ENCODE measurements at regions not wholly inside any gene's neighbourhood (a gene's known extent, or its start where the extent isn't known, plus 50 kb on each side); places are given as distances from the start of the nearest gene placed in this dataset.
"Not testable (repeated sequence)": the region's sequence is repeated elsewhere in the genome, so short reads cannot be mapped to it uniquely, and the experiment has no call there.

GRCh38 chr5:75002271-75002670 is 50.1 kb downstream of the GCNT4 start:
- no peak for DNase-seq (ENCODE audit: low read depth)

GRCh38 chr5:74995926-74996325 is 56.4 kb downstream of the GCNT4 start:
- no peak for DNase-seq (ENCODE audit: low read depth)

GRCh38 chr5:74994826-74995225 is 57.5 kb downstream of the GCNT4 start:
- DNase-seq (ENCODE audit: low read depth): no peak

- DNase-seq (ENCODE audit: low read depth): no peak
Observed at GRCh38 chr5:74993743-74994142, 58.6 kb downstream of the GCNT4 start.

- no peak for DNase-seq (ENCODE audit: low read depth)
Observed at GRCh38 chr5:74992791-74993190, 59.6 kb downstream of the GCNT4 start.

- no peak for DNase-seq (ENCODE audit: low read depth)
Observed at GRCh38 chr5:74991522-74991921, 60.8 kb downstream of the GCNT4 start.

GRCh38 chr5:74990194-74990593 is 62.2 kb downstream of the GCNT4 start:
- DNase-seq (ENCODE audit: low read depth): no peak

GRCh38 chr5:74988273-74988983 is 63.9 kb downstream of the GCNT4 start:
- DNase-seq (ENCODE audit: low read depth): no peak

- DNase-seq (ENCODE audit: low read depth): no peak
Observed at GRCh38 chr5:74978345-74978744, 74.0 kb downstream of the GCNT4 start.

- no peak for DNase-seq (ENCODE audit: low read depth)
Observed at GRCh38 chr5:74977471-74977870, 74.9 kb downstream of the GCNT4 start.

- DNase-seq (ENCODE audit: low read depth): no peak
Observed at GRCh38 chr5:74976651-74977050, 75.7 kb downstream of the GCNT4 start.

- DNase-seq (ENCODE audit: low read depth): no peak
Observed at GRCh38 chr5:74975582-74975981, 76.8 kb downstream of the GCNT4 start.

- no peak for DNase-seq (ENCODE audit: low read depth)
Observed at GRCh38 chr5:74974451-74975091, 77.8 kb downstream of the GCNT4 start.

GRCh38 chr5:74973694-74974093 is 78.7 kb downstream of the GCNT4 start:
- no peak for DNase-seq (ENCODE audit: low read depth)

GRCh38 chr5:74971947-74972460 is 80.4 kb downstream of the GCNT4 start:
- DNase-seq (ENCODE audit: low read depth): no peak

- DNase-seq (ENCODE audit: low read depth): not testable (repeated sequence)
Observed at GRCh38 chr5:74970891-74971290, 81.5 kb downstream of the GCNT4 start.

- no peak for DNase-seq (ENCODE audit: low read depth)
Observed at GRCh38 chr5:74969726-74970125, 82.6 kb downstream of the GCNT4 start.

- DNase-seq (ENCODE audit: low read depth): no peak
Observed at GRCh38 chr5:74966141-74967026, 86.0 kb downstream of the GCNT4 start.

GRCh38 chr5:74963407-74963806 is 89.0 kb downstream of the GCNT4 start:
- no peak for DNase-seq (ENCODE audit: low read depth)

GRCh38 chr5:74957906-74958305 is 91.7 kb upstream of the FAM169A start:
- no peak for DNase-seq (ENCODE audit: low read depth)

GRCh38 chr5:74957029-74957784 is 91.0 kb upstream of the FAM169A start:
- no peak for DNase-seq (ENCODE audit: low read depth)

- no peak for DNase-seq (ENCODE audit: low read depth)
Observed at GRCh38 chr5:74956278-74956677, 90.1 kb upstream of the FAM169A start.
